Inflammatory macrophage (primary cell): ENCODE measurements at regions not wholly inside any gene's neighbourhood (a gene's known extent, or its start where the extent isn't known, plus 50 kb on each side); places are given as distances from the start of the nearest gene placed in this dataset.
"Not testable (repeated sequence)": the region's sequence is repeated elsewhere in the genome, so short reads cannot be mapped to it uniquely, and the experiment has no call there.

Experiments
- DNase-seq, 2 donors: peaks; one replicate each; pipeline ENCODE4 v3.0.0-alpha.2; 2020 to 2022

GRCh38 chr11:23257556-23257955, 397.3 kb upstream of the CCDC179 start:
- DNase-seq, result no peak

- DNase-seq, result no peak
Observed at GRCh38 chr11:23263466-23263865, 403.2 kb upstream of the CCDC179 start.

GRCh38 chr11:23272095-23272494, 411.8 kb upstream of the CCDC179 start:
- DNase-seq, result no peak

- DNase-seq, result no peak
Observed at GRCh38 chr11:23278121-23278520, 417.8 kb upstream of the CCDC179 start.

GRCh38 chr11:23280088-23280487, 419.8 kb upstream of the CCDC179 start:
- DNase-seq, result no peak

- no peak for DNase-seq
Observed at GRCh38 chr11:23283666-23284065, 423.4 kb upstream of the CCDC179 start.

- DNase-seq, result no peak
Observed at GRCh38 chr11:23284631-23285030, 424.4 kb upstream of the CCDC179 start.

GRCh38 chr11:23288003-23288783, 427.9 kb upstream of the CCDC179 start:
- DNase-seq, result no peak

GRCh38 chr11:23295241-23295640, 435.0 kb upstream of the CCDC179 start:
- DNase-seq, result no peak

- no peak for DNase-seq
Observed at GRCh38 chr11:23308041-23308440, 447.8 kb upstream of the CCDC179 start.

GRCh38 chr11:23310276-23310675, 450.0 kb upstream of the CCDC179 start:
- no peak for DNase-seq

- DNase-seq, result no peak
Observed at GRCh38 chr11:23311986-23312940, 452.0 kb upstream of the CCDC179 start.

GRCh38 chr11:23313001-23313400, 452.7 kb upstream of the CCDC179 start:
- DNase-seq, result no peak

GRCh38 chr11:23314162-23314561, 453.9 kb upstream of the CCDC179 start:
- DNase-seq, result no peak

GRCh38 chr11:23315286-23315685, 455.0 kb upstream of the CCDC179 start:
- no peak for DNase-seq

- DNase-seq, result no peak
Observed at GRCh38 chr11:23317816-23318215, 457.5 kb upstream of the CCDC179 start.

GRCh38 chr11:23318670-23319069, 458.4 kb upstream of the CCDC179 start:
- DNase-seq, result no peak

- no peak for DNase-seq
Observed at GRCh38 chr11:23320131-23320530, 459.9 kb upstream of the CCDC179 start.

GRCh38 chr11:23335586-23335985, 475.3 kb upstream of the CCDC179 start:
- DNase-seq, result not testable (repeated sequence)

GRCh38 chr11:23336961-23337360, 476.7 kb upstream of the CCDC179 start:
- DNase-seq, result no peak

- DNase-seq, result no peak
Observed at GRCh38 chr11:23353611-23354010, 493.3 kb upstream of the CCDC179 start.

GRCh38 chr11:23359297-23359696, 499.0 kb upstream of the CCDC179 start:
- DNase-seq, result no peak

GRCh38 chr11:23364076-23364475, 503.8 kb upstream of the CCDC179 start:
- DNase-seq, result no peak
